H9 (cell line): ENCODE measurements at regions not wholly inside any gene's neighbourhood (a gene's known extent, or its start where the extent isn't known, plus 50 kb on each side); places are given as distances from the start of the nearest gene placed in this dataset.
"Not testable (repeated sequence)": the region's sequence is repeated elsewhere in the genome, so short reads cannot be mapped to it uniquely, and the experiment has no call there.

Source experiments
- DNase-seq: peaks from one replicate; pipeline ENCODE4 v3.0.0-alpha.2; 2017
- H2AFZ ChIP-seq: one replicate; pipeline ENCODE4 v1.6.1; 2013; ENCODE audit warnings: mild to moderate bottlenecking, low read length, control low read depth, moderate library complexity
- H2AK5ac ChIP-seq: 2 replicates; pipeline ENCODE4 v1.6.1; 2013; ENCODE audit warnings: low read length, control low read depth, mixed read lengths; ENCODE audit not compliant: insufficient read length
- H2BK120ac ChIP-seq: one replicate; pipeline ENCODE4 v1.6.1; 2013; ENCODE audit warnings: low read depth, mild to moderate bottlenecking, low read length, control low read depth, inconsistent platforms; ENCODE audit not compliant: poor library complexity, severe bottlenecking
- H2BK12ac ChIP-seq: 2 replicates; pipeline ENCODE4 v1.6.1; 2013; ENCODE audit warnings: low read length, control low read depth, mixed read lengths, low read depth; ENCODE audit not compliant: insufficient read length
- H2BK15ac ChIP-seq: 2 replicates; pipeline ENCODE4 v1.6.1; 2013; ENCODE audit warnings: low read depth, low read length, control low read depth
- H2BK20ac ChIP-seq: one replicate; pipeline ENCODE4 v1.6.1; 2013; ENCODE audit warnings: low read depth, mild to moderate bottlenecking, low read length, control low read depth, inconsistent platforms; ENCODE audit not compliant: poor library complexity, severe bottlenecking
- H2BK5ac ChIP-seq: 2 replicates; pipeline ENCODE4 v1.6.1; 2013; ENCODE audit warnings: low read length, control low read depth, mixed read lengths; ENCODE audit not compliant: insufficient read length
- H3K14ac ChIP-seq: 2 replicates; pipeline ENCODE4 v1.6.1; 2013; ENCODE audit warnings: low read length, control low read depth; ENCODE audit not compliant: insufficient read depth
- H3K18ac ChIP-seq: 2 replicates; pipeline ENCODE4 v1.6.1; 2013; ENCODE audit warnings: low read depth, mild to moderate bottlenecking, mixed read lengths, low read length, control low read depth; ENCODE audit not compliant: insufficient read length
- H3K23ac ChIP-seq: 2 replicates; pipeline ENCODE4 v1.6.1; 2013; ENCODE audit warnings: low read length, control low read depth, mixed read lengths, low read depth; ENCODE audit not compliant: insufficient read length
- H3K23me2 ChIP-seq: 2 replicates; pipeline ENCODE4 v1.6.1; 2013; ENCODE audit warnings: low read depth, mild to moderate bottlenecking, mixed read lengths, low read length, control low read depth; ENCODE audit not compliant: insufficient read length, poor library complexity, severe bottlenecking
- H3K27ac ChIP-seq: 2 replicates; pipeline ENCODE4 v1.5.1; 2013; ENCODE audit warnings: low read length, control low read depth, mixed read lengths, low read depth; ENCODE audit not compliant: insufficient read length
- H3K27me3 ChIP-seq: 2 replicates; pipeline ENCODE4 v1.6.1; 2013; ENCODE audit warnings: low read length, control low read depth, inconsistent platforms; ENCODE audit not compliant: insufficient read depth
- H3K4ac ChIP-seq: 2 replicates; pipeline ENCODE4 v1.6.1; 2013; ENCODE audit warnings: low read depth, mild to moderate bottlenecking, control low read depth, inconsistent platforms, low read length, moderate library complexity
- H3K4me1 ChIP-seq: 2 replicates; pipeline ENCODE4 v1.6.1; 2013; ENCODE audit warnings: low read length, control low read depth, inconsistent platforms; ENCODE audit not compliant: insufficient read depth
- H3K4me2 ChIP-seq: 2 replicates; pipeline ENCODE4 v1.6.1; 2013; ENCODE audit warnings: low read length, control low read depth, mixed read lengths; ENCODE audit not compliant: insufficient read length, insufficient read depth
- H3K56ac ChIP-seq: 2 replicates; pipeline ENCODE4 v1.6.1; 2013; ENCODE audit warnings: low read depth, mild to moderate bottlenecking, mixed read lengths, low read length, control low read depth; ENCODE audit not compliant: insufficient read length
- H3K79me1 ChIP-seq: 2 replicates; pipeline ENCODE4 v1.6.1; 2013; ENCODE audit warnings: low read depth, mild to moderate bottlenecking, moderate library complexity, low read length, control low read depth, inconsistent platforms; ENCODE audit not compliant: insufficient read depth, poor library complexity, severe bottlenecking
- H3K79me2 ChIP-seq: 2 replicates; pipeline ENCODE4 v1.6.1; 2013; ENCODE audit warnings: low read length, control low read depth, inconsistent platforms; ENCODE audit not compliant: insufficient read depth
- H3K9ac ChIP-seq: 2 replicates; pipeline ENCODE4 v1.6.1; 2013; ENCODE audit warnings: low read length, control low read depth, mixed read lengths; ENCODE audit not compliant: insufficient read length; ENCODE audit errors: extremely low read depth
- H3K9me3 ChIP-seq: one replicate; pipeline ENCODE4 v1.6.1; 2013; ENCODE audit warnings: low read depth, low read length, inconsistent platforms; ENCODE audit not compliant: control insufficient read depth
- H3T11ph ChIP-seq: one replicate; pipeline ENCODE4 v1.6.1; 2013; ENCODE audit warnings: mild to moderate bottlenecking, low read length, control low read depth, inconsistent platforms
- H4K20me1 ChIP-seq: one replicate; pipeline ENCODE4 v1.6.1; 2013; ENCODE audit not compliant: control insufficient read depth, insufficient read length, insufficient read depth
- H4K5ac ChIP-seq: 2 replicates; pipeline ENCODE4 v1.6.1; 2013; ENCODE audit warnings: low read depth, mild to moderate bottlenecking, mixed read lengths, low read length, control low read depth; ENCODE audit not compliant: insufficient read length
- H4K8ac ChIP-seq: replicated peaks from 2 replicates; pipeline ENCODE4 v1.6.1; 2013; ENCODE audit warnings: low read length, control low read depth, mixed read lengths, low read depth; ENCODE audit not compliant: insufficient read length
- H4K91ac ChIP-seq: 2 replicates; pipeline ENCODE4 v1.6.1; 2013; ENCODE audit warnings: low read depth, mild to moderate bottlenecking, moderate library complexity, mixed read lengths, low read length, control low read depth; ENCODE audit not compliant: insufficient read length
- H3K27ac Mint-ChIP-seq, 3 experiments: 2 replicates in 2 of 3; 3 replicates in 1 of 3; pipeline ENCODE4 v1.8.0; 2020 to 2021; ENCODE audit warnings: mixed read lengths in 3 of 3, mild to moderate bottlenecking in 1 of 3, moderate library complexity in 1 of 3
- H3K27me3 Mint-ChIP-seq: 2 replicates; pipeline ENCODE4 v1.8.0; 2021; ENCODE audit warnings: low read depth, mild to moderate bottlenecking, moderate library complexity, mixed read lengths
- H3K36me3 Mint-ChIP-seq, 3 experiments: 2 replicates in 2 of 3; 3 replicates in 1 of 3; pipeline ENCODE4 v1.8.0; 2020 to 2021; ENCODE audit warnings: low read depth in 3 of 3, mixed read lengths in 3 of 3; ENCODE audit not compliant: insufficient read depth in 1 of 3
- H3K4me1 Mint-ChIP-seq, 2 experiments: 2 replicates each; pipeline ENCODE4 v1.8.0; 2020; ENCODE audit warnings: mixed read lengths in 2 of 2
- H3K4me3 Mint-ChIP-seq, 2 experiments: 2 replicates in 1 of 2; 3 replicates in 1 of 2; pipeline ENCODE4 v1.8.0; 2020 to 2021; ENCODE audit warnings: mild to moderate bottlenecking in 2 of 2, mixed read lengths in 2 of 2, moderate library complexity in 1 of 2
- H3K9me3 Mint-ChIP-seq, 2 experiments: 2 replicates in 1 of 2; 3 replicates in 1 of 2; pipeline ENCODE4 v1.8.0; 2020; ENCODE audit warnings: mild to moderate bottlenecking in 2 of 2, mixed read lengths in 2 of 2, moderate library complexity in 1 of 2
- CTCF ChIP-seq: fragments of 200-600 bp; sonication (generic); conservative IDR thresholded peaks from 3 replicates; pipeline ENCODE4 v1.8.0; 2021; ENCODE audit warnings: antibody characterized with exemption, mild to moderate bottlenecking
- WGBS: extraction: QIAGEN DNeasy Blood & Tissue Kit; methylation state at CpG from one replicate; pipeline ENCODE4 v1.1.7; 2013; ENCODE audit warnings: missing lambda C conversion rate, low lambda C conversion rate, mixed read lengths; ENCODE audit not compliant: insufficient read length; ENCODE audit errors: extremely low coverage; 5-methylcytosine and 5-hydroxymethylcytosine counted together

DNA sequence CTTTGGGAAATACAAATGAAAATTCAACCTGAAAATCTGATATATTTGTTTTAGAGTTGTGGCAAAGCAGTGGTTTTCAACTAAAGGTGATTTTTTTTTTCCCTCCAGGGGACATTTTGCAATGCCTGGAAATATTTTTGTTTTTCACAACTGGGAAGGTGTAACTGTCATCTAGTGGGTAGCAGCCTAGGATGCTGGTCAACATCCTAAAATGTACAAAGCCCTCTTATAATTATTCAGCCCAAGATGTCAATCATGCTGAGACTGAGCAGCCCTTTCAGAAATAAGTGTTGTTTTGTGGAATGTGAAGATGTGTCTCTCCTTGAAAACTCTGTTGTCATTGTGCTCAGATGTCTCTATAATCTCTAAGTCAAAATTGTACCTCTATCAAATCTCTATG, 95.2 kb upstream of the NCAM2 start:
- H3K4me3 Mint-ChIP-seq, result no peak overlapping the region
- no peaks in the 10 kb centered on the region for H3K9me3 Mint-ChIP-seq
- no peak overlapping the region for H3K27ac Mint-ChIP-seq
- Histone ChIP-seq H3K9me3 (no peaks in the 10 kb centered on the region), H2BK12ac (no peak overlapping the region), H3K9ac (no peak overlapping the region), H3K18ac (no peak overlapping the region), H3K14ac (no peak overlapping the region), H3K4me1 (no peaks in the 10 kb centered on the region), H2BK20ac (no peak overlapping the region), H3K23ac (no peak overlapping the region), H3K79me2 (no peaks in the 10 kb centered on the region), H2AK5ac (no peak overlapping the region), H2BK15ac (no peak overlapping the region), H3K27me3 (no peaks in the 10 kb centered on the region), H3K23me2 (no peaks in the 10 kb centered on the region), H3T11ph (no peak overlapping the region), H2AFZ (no peak overlapping the region), H3K4ac (no peak overlapping the region), H4K8ac (no peak overlapping the region), H3K27ac (no peak overlapping the region), H2BK5ac (no peak overlapping the region), H4K20me1 (no peaks in the 10 kb centered on the region), H4K91ac (no peak overlapping the region), H3K56ac (no peak overlapping the region), H2BK120ac (no peak overlapping the region), H3K4me2 (no peak overlapping the region), H3K79me1 (no peaks in the 10 kb centered on the region), H4K5ac (no peak overlapping the region)
- no peaks in the 10 kb centered on the region for H3K4me1 Mint-ChIP-seq
- no peak for DNase-seq
- H3K36me3 Mint-ChIP-seq, result no peaks in the 10 kb centered on the region
- no peaks in the 10 kb centered on the region for H3K27me3 Mint-ChIP-seq
- TF ChIP-seq CTCF, result no peak

DNA sequence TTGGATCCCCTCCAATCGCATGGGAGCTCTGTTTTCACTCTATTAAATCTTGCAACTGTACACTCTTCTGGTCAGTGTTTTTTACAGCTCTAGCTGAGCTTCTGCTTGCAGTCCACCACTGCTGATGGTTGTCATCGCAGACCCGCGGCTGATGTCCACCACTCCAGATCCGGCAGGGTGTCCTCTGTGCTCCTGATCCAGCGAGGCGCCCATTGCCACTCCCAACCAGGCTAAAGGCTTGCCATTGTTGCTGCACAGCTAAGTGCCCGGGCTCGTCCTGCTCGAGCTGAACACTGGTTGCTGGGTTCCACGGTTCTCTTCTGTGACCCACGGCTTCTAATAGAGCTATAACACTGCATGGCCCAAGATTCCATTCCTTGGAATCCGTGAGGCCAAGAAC, 70.7 kb upstream of the NCAM2 start:
- H3K4me1 ChIP-seq, H3K14ac ChIP-seq, H3K23ac ChIP-seq, H3K56ac ChIP-seq, H2AK5ac ChIP-seq, H3K27ac ChIP-seq, H2BK15ac ChIP-seq, H2BK5ac ChIP-seq, H4K8ac ChIP-seq, H3K4me3 Mint-ChIP-seq, H3K9me3 ChIP-seq, H2BK20ac ChIP-seq, H3K23me2 ChIP-seq, H3K27me3 Mint-ChIP-seq, H3K9me3 Mint-ChIP-seq, H2BK12ac ChIP-seq, H3K4ac ChIP-seq, H3K79me2 ChIP-seq, H3K79me1 ChIP-seq, H3K27me3 ChIP-seq, H3K27ac Mint-ChIP-seq, DNase-seq, H4K20me1 ChIP-seq, H2AFZ ChIP-seq, H3T11ph ChIP-seq, H4K91ac ChIP-seq, H3K4me1 Mint-ChIP-seq, H4K5ac ChIP-seq, H2BK120ac ChIP-seq, H3K4me2 ChIP-seq, H3K9ac ChIP-seq, H3K18ac ChIP-seq: not testable (repeated sequence)
- WGBS, result no CpG with 5 or more reads among the region's 13 CpGs
- peaks cover 0 to 15% (median 1%) of the 10 kb centered on the region in 3 experiments; a peak in 2 of 7 replicates for H3K36me3 Mint-ChIP-seq
